ENCODE measurements at regions not wholly inside any gene's neighbourhood (a gene's known extent, or its start where the extent isn't known, plus 50 kb on each side); places are given as distances from the start of the nearest gene placed in this dataset.

GRCh38 chr10:118937226-118937625, 92.3 kb upstream of the NANOS1 start:
- ATAC-seq (no peak), DNase-seq (ENCODE audit: low read depth, low spot score) (no peak)
- BruUV-seq (replicated peaks): no TSS peak
- ChIA-PET RAD21 (ENCODE audit: low non-redundant PET in 1 of 2, low total read pairs in 2 of 2, uncharacterized antibody in 2 of 2, unreplicated experiment in 2 of 2) (no interaction called here), CTCF (no interaction called here), POLR2A (no interaction called here)
- H3K9me3 ChIP-seq (ENCODE audit: control insufficient read depth in 1 of 2, insufficient read depth in 1 of 2, low read depth in 1 of 2, low read length in 2 of 2): no peaks in the 10 kb centered on the region; a peak in 1 of 4 replicates
- TF ChIP-seq CBX3 (IDR thresholded peaks at IDR 0.05; ENCODE audit: low read depth): no peak
- no peaks in the 10 kb centered on the region for H3K79me2 ChIP-seq (ENCODE audit: insufficient read depth, low read length)
- peaks cover 0 to 4% of the 10 kb centered on the region in 2 experiments; a peak in 1 of 4 replicates for H3K4me1 ChIP-seq (ENCODE audit: control insufficient read depth in 1 of 2, insufficient read depth in 2 of 2, low read length in 2 of 2)
- no peak overlapping the region for H3K27ac ChIP-seq (ENCODE audit: low read depth, low read length)
- no peak overlapping the region for H3K9ac ChIP-seq (ENCODE audit: low read length)
- no peaks in the 10 kb centered on the region for H3K27me3 ChIP-seq (ENCODE audit: insufficient read depth, low read length)
- H2AFZ ChIP-seq (ENCODE audit: low read depth, low read length, poor library complexity, severe bottlenecking): no peak overlapping the region
- H3K9me2 ChIP-seq (ENCODE audit: insufficient read depth): no peaks in the 10 kb centered on the region
- H3K4me3 ChIP-seq (replicated peaks in 1 of 2; ENCODE audit: low read depth in 1 of 2, low read length in 2 of 2): no peak overlapping the region
- H3K36me3 ChIP-seq (ENCODE audit: control insufficient read depth in 1 of 2, insufficient read depth in 2 of 2, low read length in 2 of 2): no peaks in the 10 kb centered on the region
- no peaks in the 10 kb centered on the region for H4K20me1 ChIP-seq (ENCODE audit: insufficient read depth)
- H3K4me2 ChIP-seq (ENCODE audit: low read length): no peak overlapping the region
- intact Hi-C loops (cut with micrococcal nuclease): no loop called here

- Histone ChIP-seq H3K9ac (ENCODE audit: low read length) (no peak overlapping the region), H3K9me2 (ENCODE audit: insufficient read depth) (no peaks in the 10 kb centered on the region), H3K36me3 (ENCODE audit: control insufficient read depth in 1 of 2, insufficient read depth in 2 of 2, low read length in 2 of 2) (no peaks in the 10 kb centered on the region), H2AFZ (ENCODE audit: low read depth, low read length, poor library complexity, severe bottlenecking) (no peak overlapping the region), H3K4me2 (ENCODE audit: low read length) (no peak overlapping the region), H3K27ac (ENCODE audit: low read depth, low read length) (no peak overlapping the region), H3K79me2 (ENCODE audit: insufficient read depth, low read length) (no peaks in the 10 kb centered on the region), H3K27me3 (ENCODE audit: insufficient read depth, low read length) (no peaks in the 10 kb centered on the region), H3K4me3 (replicated peaks in 1 of 2; ENCODE audit: low read depth in 1 of 2, low read length in 2 of 2) (no peak overlapping the region), H3K9me3 (ENCODE audit: control insufficient read depth in 1 of 2, insufficient read depth in 1 of 2, low read depth in 1 of 2, low read length in 2 of 2) (no peaks in the 10 kb centered on the region), H4K20me1 (ENCODE audit: insufficient read depth) (no peaks in the 10 kb centered on the region), H3K4me1 (ENCODE audit: control insufficient read depth in 1 of 2, insufficient read depth in 2 of 2, low read length in 2 of 2) (peaks cover 0 to 4% of the 10 kb centered on the region in 2 experiments; a peak in 1 of 4 replicates)
- POLR2A ChIA-PET: no interaction called here
- TF ChIP-seq EZH2 (IDR thresholded peaks at IDR 0.05) (no peak), SIN3A (IDR thresholded peaks at IDR 0.05; ENCODE audit: low read depth) (no peak), POLR2A (IDR thresholded peaks at IDR 0.05; ENCODE audit: borderline replicate concordance, extremely low read depth, insufficient read depth, insufficient read length) (no peak), ZBTB33 (IDR thresholded peaks at IDR 0.05; ENCODE audit: extremely low read depth, insufficient replicate concordance, low read length) (no peak), SRF (IDR thresholded peaks at IDR 0.05; ENCODE audit: low read depth) (no peak)
- CTCF ChIA-PET: no interaction called here
- no TSS peak for BruUV-seq (replicated peaks)
- no peak for ATAC-seq
- DNase-seq (ENCODE audit: low read depth, low spot score): no peak
- RAD21 ChIA-PET (ENCODE audit: low non-redundant PET in 1 of 2, low total read pairs in 2 of 2, uncharacterized antibody in 2 of 2, unreplicated experiment in 2 of 2): no interaction called here
- intact Hi-C loops (cut with micrococcal nuclease): no loop called here
These were observed 90.1 kb upstream of the NANOS1 start for GRCh38 chr10:118939211-118940007.

All from HCT116 (cell line).